ENCODE measurements at regions not wholly inside any gene's neighbourhood (a gene's known extent, or its start where the extent isn't known, plus 50 kb on each side); places are given as distances from the start of the nearest gene placed in this dataset.
"Not testable (repeated sequence)": the region's sequence is repeated elsewhere in the genome, so short reads cannot be mapped to it uniquely, and the experiment has no call there.

DNA sequence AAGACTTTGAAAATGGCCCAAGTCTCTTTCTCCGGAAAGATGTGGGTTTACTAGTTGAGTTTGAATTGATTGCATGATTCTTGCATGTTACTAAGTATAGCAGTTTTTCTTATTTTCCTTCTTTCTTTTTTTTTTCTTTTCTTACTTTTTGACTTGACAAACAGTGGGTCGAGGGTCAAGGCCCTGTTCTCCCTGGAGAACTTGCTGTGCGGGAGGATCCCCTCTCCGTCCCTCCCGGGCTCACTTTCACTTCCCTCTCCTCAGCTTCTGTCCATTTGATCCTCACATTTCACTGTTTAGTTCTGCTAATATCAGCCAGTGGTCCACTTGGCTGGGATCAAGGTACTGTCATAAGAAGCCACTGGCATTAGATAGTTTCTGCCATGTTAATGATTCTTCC is 767.4 kb downstream of the TDRD15 start:
- in situ Hi-C loops (cut with HindIII; ENCODE audit: low pct_ligation_motif_present, low pct_unique_long_range_greater_than_20kb, low sequenced_read_pairs), result no loop called here
- DNase-seq, result no peak

DNA sequence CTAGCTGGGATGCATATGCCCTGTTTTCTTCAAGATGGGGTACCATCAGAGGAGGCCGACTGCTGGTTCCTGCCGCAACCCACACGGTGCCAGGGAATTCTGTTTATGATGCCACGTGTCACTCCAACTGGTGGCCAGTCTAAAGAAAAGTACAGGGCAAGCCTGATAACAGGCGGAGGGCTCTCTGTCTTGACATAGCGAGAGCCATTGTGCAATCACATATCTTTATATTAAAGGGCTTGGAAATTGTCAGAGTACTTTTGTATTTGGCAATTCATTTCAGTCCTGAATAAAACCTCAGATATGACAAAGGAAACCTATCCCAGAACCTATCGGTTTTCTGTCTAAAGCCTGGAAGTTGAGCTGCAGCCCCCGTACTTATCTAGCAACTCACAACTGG is 768.4 kb downstream of the TDRD15 start:
- in situ Hi-C loops (cut with HindIII; ENCODE audit: low pct_ligation_motif_present, low pct_unique_long_range_greater_than_20kb, low sequenced_read_pairs), result no loop called here
- no peak for DNase-seq

DNA sequence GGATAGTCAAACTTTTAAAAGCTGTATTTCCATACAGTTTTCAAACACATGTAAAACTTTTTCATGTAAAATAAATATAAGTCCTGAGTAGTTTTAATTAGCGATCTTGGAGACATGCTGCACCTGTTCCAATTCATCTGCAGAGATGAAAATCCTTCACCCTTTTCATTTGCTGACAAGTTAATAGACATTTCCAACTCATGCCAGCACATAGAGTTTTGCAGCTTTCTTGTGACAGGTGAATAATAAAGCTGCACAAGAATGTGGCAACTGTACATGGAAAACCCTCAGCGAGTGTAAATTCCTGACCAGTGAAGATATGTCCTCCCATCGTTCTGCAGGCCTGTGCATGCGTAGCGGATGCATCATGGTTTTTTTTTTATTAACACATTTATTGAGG is 771.4 kb downstream of the TDRD15 start:
- in situ Hi-C loops (cut with HindIII; ENCODE audit: low pct_ligation_motif_present, low pct_unique_long_range_greater_than_20kb, low sequenced_read_pairs), result no loop called here
- DNase-seq, result no peak

DNA sequence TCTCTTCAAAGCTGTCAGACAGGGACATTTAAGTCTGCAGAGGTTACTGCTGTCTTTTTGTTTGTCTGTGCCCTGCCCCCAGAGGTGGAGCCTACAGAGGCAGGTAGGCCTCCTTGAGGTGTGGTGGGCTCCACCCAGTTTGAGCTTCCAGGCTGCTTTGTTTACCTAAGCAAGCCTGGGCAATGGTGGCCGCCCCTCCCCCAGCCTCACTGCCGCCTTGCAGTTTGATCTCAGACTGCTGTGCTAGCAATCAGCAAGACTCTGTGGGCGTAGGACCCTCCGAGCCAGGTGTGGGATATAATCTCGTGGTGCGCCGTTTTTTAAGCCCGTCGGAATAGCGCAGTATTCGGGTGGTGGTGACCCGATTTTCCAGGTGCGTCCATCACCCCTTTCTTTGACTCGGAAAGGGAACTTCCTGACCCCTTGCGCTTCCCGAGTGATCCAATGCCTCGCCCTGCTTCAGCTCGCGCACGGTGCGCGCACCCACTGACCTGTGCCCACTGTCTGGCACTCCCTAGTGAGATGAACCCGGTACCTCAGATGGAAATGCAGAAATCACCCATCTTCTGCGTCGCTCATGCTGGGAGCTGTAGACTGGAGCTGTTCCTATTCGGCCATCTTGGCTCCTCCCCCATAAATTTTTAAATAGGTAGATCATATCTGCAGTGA is 785.1 kb downstream of the TDRD15 start:
- DNase-seq; in situ Hi-C loops (cut with HindIII; ENCODE audit: low pct_ligation_motif_present, low pct_unique_long_range_greater_than_20kb, low sequenced_read_pairs): not testable (repeated sequence)

DNA sequence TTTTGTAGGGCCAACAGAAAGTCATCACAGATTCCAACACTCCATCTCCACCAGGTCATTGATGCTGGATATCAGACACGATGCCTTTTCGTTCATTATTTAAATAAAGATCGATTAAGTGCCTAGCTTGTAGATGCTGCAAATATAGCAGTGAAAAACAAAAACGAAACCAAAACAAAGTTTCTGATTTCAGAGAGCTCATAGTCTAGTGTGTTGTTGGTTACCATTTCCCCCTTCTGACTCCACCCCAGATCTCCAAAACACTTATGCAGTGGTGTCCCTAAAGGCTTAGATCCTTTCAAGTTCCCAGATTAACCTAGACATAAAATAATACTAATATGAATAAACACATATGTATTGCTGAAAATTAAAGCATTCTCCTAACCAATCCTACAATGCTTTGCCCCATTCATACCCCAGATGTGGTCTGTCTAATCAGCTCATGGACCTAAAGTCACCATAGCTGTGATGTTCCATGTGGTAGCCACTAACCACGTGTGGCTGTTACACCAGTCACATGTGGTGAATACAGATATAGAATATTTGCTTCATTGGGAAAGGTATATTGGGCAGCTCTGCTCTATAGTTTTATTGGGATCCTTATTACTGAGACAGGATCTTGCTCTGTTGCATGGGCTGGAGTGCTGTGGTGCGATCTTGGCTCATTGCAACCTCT is 787.2 kb downstream of the TDRD15 start:
- no peak for DNase-seq
- in situ Hi-C loops (cut with HindIII; ENCODE audit: low pct_ligation_motif_present, low pct_unique_long_range_greater_than_20kb, low sequenced_read_pairs), result no loop called here

DNA sequence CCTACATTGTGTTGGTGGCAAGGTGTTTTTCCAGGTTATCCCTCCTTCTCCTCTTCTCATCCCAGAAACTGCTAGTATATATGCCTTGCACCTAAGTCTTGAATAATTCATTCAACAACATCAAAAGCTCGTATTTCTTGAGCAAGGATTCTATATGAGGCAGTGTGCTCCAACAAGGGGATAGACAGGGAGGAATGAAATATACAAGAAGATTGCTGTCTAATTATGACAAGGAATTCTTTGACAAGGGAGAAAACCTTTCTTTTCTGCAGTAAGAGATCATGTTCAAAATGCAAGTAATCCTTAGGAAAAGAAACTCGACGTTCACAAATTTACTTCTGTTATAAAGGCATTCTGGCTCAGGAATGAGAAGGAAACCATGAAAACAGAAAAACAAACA is 788.6 kb downstream of the TDRD15 start:
- in situ Hi-C loops (cut with HindIII; ENCODE audit: low pct_ligation_motif_present, low pct_unique_long_range_greater_than_20kb, low sequenced_read_pairs), result no loop called here
- DNase-seq, result no peak

DNA sequence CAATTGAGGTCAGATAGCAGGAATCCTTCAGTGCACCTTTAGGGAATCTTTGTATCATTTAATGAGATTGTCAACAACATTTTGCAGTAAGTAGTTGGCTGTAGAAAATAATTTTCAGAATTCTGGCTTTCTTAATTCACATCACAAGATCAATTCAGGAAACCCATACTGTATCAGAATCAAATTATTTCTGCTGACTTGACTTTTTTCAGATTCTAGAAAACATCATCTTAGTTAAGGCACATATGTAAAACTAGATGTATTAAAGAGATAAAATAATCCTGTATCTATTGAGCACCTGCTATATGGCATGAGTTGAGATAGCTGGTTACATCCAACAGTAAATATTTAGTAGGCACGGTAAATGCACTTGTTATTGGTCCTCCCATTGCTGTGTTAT is 791.4 kb downstream of the TDRD15 start:
- in situ Hi-C loops (cut with HindIII; ENCODE audit: low pct_ligation_motif_present, low pct_unique_long_range_greater_than_20kb, low sequenced_read_pairs), result no loop called here
- no peak for DNase-seq

DNA sequence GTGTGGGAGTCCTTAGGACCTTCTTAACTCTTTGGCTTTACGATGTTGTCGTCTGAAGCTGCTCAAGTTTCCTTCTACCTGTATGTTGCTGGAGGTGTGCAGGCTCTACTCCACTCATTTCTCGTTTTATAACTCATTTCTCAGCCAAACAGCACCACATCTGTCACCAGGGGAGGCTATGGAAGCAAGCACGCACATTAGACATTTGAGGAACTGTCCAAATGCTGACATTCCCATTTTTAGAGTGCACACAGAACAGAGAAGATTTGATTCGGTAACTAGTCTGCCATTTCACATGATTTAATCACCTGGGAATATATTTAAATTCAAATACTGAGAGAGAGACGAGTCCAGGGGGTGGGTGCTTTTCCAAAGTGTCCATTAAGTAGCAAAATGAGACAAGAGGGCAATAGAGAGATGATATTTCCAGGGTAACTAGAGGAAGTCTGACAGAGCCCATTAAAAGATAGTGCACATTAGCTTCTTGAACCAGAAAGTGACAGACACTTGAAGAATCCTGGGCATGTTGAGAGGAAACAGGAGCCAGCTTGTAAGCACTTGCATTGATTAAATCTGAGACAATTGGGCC is 793.3 kb downstream of the TDRD15 start:
- DNase-seq, result peak; percentile 30
- in situ Hi-C loops (cut with HindIII; ENCODE audit: low pct_ligation_motif_present, low pct_unique_long_range_greater_than_20kb, low sequenced_read_pairs), result no loop called here

DNA sequence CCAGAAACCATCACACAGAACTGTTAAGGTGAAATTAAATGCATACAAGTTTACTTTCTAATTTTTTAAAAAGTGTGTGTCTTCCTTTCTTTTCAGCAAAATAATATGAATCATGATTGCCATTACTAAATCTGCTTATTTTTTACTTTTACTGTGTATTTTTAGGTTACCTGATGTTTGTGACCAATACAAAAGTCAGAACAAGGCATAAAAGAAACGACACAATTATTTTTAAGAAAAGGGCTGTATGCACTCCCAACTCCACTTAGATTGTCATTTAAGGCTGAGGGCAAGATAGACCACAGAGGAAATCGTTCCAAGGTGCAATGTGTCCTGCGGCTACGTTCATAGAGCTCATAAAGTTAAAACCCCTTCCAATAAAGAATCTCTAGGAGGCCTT is 797.0 kb downstream of the TDRD15 start:
- DNase-seq, result no peak
- in situ Hi-C loops (cut with HindIII; ENCODE audit: low pct_ligation_motif_present, low pct_unique_long_range_greater_than_20kb, low sequenced_read_pairs), result no loop called here

DNA sequence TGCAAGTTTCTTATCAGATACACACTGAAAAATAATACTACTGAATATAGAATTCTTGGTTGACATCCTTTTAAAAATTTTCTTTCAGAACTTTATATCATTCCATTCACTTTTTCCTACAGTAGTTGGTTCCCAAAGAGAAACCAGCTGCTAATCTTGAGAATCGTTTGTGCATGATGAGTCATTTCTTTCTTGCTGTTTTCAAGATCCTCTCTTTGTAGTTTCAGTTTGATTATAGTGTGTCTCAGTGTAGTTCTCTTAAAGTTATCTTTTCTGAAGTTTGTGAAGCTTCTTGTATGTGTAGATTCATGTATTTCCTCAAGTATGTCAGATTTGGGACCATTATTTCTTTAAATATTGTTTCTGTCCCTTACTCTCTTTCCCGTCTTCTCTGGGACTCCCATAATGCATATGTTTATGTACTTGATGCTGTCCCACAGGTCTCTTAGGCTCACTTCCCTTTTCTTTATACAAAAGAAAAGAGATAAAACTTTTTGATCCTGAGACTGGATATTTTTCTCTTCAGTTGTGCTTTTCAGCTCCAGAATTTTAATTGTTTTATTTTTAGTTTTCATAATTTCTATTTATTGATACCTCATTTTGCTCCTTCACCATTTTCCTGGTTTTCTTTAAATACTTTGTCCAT is 801.0 kb downstream of the TDRD15 start:
- in situ Hi-C loops (cut with HindIII; ENCODE audit: low pct_ligation_motif_present, low pct_unique_long_range_greater_than_20kb, low sequenced_read_pairs), result no loop called here

DNA sequence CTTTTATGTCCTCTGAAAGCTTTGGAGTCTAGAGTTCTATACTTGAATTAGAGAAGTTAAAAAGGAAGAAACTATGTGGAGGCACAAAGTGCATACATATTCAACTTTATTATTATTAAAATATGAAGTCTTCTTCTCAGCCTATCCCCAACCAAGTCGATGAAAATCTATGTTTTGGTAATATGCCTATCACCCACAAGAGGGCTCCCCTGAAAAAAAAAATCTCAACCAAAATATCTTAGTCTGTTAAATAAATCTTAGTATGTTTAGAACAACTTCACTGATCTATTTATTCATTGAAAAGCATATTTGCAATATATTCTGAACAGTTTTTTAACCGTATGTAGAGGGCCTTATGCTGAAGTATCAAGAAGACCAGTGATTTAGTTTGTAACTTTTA is 804.5 kb downstream of the TDRD15 start:
- in situ Hi-C loops (cut with HindIII; ENCODE audit: low pct_ligation_motif_present, low pct_unique_long_range_greater_than_20kb, low sequenced_read_pairs), result no loop called here
- peak; percentile 7 for DNase-seq

More for the DNA sequence above, 801.0 kb downstream of the TDRD15 start:
- no peak for DNase-seq

DNA sequence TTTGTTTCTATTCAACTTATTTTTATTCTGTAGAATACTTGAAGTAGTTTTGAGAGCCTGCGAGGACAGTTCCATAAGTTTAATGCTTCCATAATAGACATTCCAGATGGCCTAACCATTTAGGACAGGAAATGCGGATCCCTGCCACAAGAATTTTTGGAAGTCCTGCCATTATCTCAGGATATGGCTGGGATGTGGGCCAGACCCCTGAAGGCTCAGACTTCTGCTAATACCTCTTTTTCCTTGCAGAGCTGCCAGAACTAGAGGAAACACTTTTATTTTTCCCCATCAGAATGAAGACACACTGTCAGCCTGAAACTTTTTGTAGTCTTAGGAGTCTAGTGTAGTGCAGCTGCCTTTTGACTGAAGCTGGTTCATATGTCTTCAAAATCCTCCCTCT is 806.5 kb downstream of the TDRD15 start:
- no peak for DNase-seq
- in situ Hi-C loops (cut with HindIII; ENCODE audit: low pct_ligation_motif_present, low pct_unique_long_range_greater_than_20kb, low sequenced_read_pairs), result no loop called here

DNA sequence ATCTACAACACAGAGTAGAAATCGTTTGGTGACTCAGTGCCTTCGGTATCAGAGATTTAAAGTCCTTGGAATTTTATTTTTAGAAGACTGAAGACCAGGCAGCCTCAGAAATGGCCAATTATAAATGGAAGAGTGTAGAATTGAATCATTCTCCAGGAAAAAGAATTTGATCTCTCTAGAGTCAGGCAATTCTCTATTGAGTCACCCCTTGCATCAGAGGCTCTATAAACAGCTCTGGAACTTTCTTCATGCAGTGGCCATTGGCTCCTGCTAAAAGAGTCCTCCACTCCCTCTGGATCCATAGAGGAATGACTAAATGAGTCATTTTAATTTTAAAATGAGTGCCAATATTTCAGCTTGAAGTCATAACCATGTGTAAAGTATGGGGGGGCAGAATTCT is 816.2 kb downstream of the TDRD15 start:
- in situ Hi-C loops (cut with HindIII; ENCODE audit: low pct_ligation_motif_present, low pct_unique_long_range_greater_than_20kb, low sequenced_read_pairs), result no loop called here

DNA sequence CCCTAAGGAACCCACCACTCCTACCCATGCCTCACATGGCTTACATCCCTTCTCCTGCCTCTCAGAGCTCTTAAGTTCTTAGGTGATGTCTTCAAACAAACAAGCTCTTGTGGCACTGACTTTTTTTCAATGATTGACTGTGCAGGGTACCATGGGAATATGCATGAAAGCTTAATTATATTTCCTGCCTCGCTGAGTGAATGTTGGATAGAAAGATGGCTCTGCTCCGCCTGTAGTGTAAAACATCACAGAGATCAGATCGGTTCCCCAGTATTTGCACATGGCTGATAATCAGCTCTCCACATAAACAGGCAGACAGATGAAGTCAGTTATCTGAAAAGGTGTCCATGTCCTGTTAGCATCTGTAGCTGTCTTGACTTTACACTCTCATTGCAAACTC is 820.8 kb downstream of the TDRD15 start:
- DNase-seq, result no peak
- in situ Hi-C loops (cut with HindIII; ENCODE audit: low pct_ligation_motif_present, low pct_unique_long_range_greater_than_20kb, low sequenced_read_pairs), result no loop called here

More for the DNA sequence above, 816.2 kb downstream of the TDRD15 start:
- no peak for DNase-seq

DNA sequence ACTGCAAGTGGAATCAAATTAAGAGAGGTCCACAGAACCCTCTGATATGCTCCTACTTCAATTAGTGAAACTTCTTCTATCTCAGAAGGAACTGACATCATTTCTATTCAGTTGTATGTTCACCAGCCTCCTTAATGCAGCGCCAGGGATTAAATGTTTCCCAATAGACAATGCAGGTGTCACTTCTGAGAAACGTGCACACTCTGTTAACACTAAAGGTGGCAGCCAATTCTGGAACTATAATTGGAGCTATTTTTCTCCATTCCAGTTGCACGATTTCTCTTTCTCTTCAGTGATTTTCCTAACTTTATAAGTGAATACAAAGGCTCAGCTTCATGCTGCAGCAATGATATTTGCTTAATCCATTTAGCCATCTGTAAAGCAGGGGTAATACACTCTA is 821.9 kb downstream of the TDRD15 start:
- in situ Hi-C loops (cut with HindIII; ENCODE audit: low pct_ligation_motif_present, low pct_unique_long_range_greater_than_20kb, low sequenced_read_pairs), result no loop called here
- DNase-seq, result no peak

DNA sequence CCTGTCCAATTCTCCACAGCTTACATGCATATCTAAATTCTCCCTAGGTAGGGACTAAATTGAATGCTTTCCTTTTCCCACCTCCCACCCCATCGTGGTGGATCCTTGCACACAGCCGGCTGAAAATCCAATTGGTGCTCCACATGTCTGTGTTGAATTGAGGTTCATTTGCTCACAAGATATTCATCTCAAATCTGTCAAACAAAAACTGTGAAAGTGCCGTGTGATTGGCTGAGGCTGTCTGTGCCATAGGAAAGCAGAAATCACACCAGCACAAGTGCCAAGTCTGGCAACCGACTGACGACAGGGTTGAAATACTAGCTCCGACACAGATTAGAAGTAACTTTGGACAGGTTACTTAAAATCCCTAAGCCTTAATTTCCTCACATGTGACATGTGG is 823.3 kb downstream of the TDRD15 start:
- in situ Hi-C loops (cut with HindIII; ENCODE audit: low pct_ligation_motif_present, low pct_unique_long_range_greater_than_20kb, low sequenced_read_pairs), result no loop called here
- no peak for DNase-seq

DNA sequence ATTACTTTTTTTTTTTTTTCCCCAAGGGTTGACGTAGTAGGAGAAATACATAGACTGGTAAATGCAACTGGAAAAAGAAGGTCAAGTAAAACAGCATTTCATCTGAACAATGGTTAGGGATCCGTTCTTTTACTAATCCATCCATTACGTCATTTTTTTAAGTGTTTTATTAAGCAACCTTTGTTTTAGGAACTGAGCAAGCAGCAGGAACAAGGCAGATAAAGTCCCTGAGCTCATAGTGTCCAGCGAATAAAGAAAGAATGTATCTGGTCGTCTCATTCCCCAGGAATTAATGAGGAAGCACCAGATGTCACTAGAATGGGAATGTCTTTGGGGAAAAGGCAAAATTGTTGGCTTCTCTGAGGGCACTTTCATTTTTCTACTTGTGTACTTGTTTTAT is 842.4 kb downstream of the TDRD15 start:
- no peak for DNase-seq
- in situ Hi-C loops (cut with HindIII; ENCODE audit: low pct_ligation_motif_present, low pct_unique_long_range_greater_than_20kb, low sequenced_read_pairs), result no loop called here

DNA sequence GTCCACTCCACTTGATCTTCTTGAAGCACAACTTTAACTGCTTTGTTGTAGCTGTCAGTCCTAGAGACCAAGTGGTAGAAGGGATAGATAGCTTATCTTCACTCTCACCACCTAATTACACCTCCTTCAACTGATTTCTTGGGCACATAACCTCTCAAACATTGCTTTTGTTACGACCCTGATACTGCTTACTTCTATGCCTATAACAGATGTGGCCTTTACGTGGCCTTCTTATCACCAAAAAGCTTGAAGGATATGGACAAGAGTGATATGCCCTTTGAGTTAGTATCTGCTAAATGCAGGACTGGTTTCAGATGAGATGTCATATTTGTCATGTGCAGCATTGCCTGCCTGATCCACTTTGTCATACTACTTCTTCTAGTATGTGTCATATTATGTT is 847.2 kb downstream of the TDRD15 start:
- DNase-seq, result no peak
- in situ Hi-C loops (cut with HindIII; ENCODE audit: low pct_ligation_motif_present, low pct_unique_long_range_greater_than_20kb, low sequenced_read_pairs), result no loop called here

DNA sequence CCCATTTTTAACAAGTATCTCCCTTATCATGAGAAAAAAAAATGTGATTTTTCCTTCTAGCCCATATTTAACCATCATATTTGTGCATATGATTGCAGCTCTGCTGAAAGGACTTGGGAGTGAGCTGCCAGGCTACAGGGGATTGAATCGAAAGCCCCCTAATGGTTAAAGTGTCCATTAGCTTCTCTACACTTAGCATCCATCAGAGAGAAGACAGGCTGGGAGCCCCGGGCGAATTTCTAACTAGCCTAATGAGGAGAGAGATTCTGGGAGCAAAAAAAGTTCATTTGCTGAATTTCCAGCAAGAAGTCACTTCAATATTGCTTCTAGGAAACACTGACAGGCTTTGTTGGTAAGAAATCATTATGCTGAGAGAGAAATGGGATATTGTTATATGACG is 848.8 kb downstream of the TDRD15 start:
- in situ Hi-C loops (cut with HindIII; ENCODE audit: low pct_ligation_motif_present, low pct_unique_long_range_greater_than_20kb, low sequenced_read_pairs), result no loop called here
- no peak for DNase-seq

DNA sequence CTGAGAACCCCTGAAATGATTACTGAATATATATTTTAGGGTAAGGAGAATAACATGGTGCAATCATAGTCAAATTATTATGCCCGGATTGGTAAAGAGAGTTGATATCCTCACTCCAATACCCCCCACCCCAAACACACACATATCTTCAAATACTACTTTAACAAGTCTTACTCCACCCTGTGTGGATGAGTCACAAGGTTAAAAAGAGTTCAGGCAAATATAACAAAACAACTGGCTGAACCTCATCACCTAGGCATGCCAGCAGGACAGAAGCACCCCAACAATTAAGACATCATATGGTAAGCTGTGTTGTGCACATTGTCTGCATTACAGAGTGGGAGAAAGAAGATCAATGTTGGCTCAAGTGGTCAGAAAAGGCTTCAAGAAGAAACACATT is 857.4 kb downstream of the TDRD15 start:
- in situ Hi-C loops (cut with HindIII; ENCODE audit: low pct_ligation_motif_present, low pct_unique_long_range_greater_than_20kb, low sequenced_read_pairs), result no loop called here

More for the DNA sequence above, 857.4 kb downstream of the TDRD15 start:
- no peak for DNase-seq

Measured in ACHN (cell line).